ENCODE measurements at regions not wholly inside any gene's neighbourhood (a gene's known extent, or its start where the extent isn't known, plus 50 kb on each side); places are given as distances from the start of the nearest gene placed in this dataset.

GRCh38 chr2:160925956-160926355 lies 234.3 kb upstream of the TANK start:
- TF ChIP-seq CTCF (IDR thresholded peaks at IDR 0.05) (no peak), POLR2A (IDR thresholded peaks at IDR 0.05) (no peak)

Measured in tibial nerve (tissue), 3 donors.